ENCODE measurements at regions not wholly inside any gene's neighbourhood (a gene's known extent, or its start where the extent isn't known, plus 50 kb on each side); places are given as distances from the start of the nearest gene placed in this dataset.
"Not testable (repeated sequence)": the region's sequence is repeated elsewhere in the genome, so short reads cannot be mapped to it uniquely, and the experiment has no call there.

DNA sequence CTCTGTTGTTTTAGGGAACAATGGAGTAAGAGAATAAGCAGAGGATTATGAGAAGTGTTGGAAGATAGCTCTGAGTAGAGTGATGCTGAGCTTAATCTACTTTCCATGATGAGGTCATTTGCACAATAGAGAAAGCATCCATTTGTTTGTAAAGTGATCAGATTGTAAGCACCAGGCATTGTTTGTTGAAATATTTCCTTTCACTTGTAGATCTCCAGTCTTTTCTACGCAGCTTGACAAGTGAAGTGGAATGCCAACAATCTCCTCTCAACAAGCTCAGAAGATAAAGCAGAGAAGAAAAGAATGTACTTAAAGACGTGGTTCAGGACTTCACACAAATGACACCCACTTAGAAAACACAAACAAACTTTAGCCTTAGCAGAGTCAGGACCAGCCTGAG lies 80.1 kb upstream of the MARCKS start:
- peak in 1 of 2 donors; percentile 11 for DNase-seq (ENCODE audit: low read depth in 2 of 2)

DNA sequence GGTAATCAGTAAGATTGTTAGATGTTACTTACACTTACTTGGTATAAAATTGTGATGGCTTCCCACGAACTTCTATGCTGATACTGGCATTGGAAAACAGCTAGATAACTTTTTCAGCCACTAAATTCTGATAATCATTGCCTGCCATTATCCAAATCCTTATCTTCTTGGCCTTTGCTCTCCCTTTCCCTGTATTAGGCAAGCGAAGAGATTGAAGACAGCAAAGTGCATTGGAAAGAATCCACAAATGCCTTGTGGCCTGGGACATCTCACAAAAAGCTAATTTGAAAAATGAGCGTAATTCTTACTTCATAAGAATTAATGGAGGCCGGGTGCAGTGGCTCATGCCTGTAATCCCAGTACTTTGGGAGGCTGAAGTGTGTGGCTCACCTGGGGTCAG lies 79.5 kb upstream of the MARCKS start:
- DNase-seq (ENCODE audit: low read depth in 2 of 2), result no peak

DNA sequence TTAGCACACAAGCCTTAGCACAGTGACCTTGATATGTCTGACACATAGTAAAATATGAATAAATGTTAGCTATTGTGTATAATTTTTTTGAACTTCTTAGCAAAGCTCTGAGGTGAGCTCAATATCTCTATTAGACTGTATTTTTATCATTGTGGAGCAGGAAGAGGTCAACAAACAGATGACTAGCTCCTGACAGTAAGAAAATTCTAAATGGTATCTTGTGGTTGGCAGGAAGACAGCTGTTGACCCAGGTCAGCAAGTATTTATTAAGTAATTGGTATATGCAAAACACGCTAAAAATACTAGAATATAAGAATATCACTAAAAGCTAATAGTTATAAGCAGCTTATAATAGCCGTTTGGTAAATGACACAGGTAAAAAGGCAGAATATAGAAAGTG lies 77.5 kb upstream of the MARCKS start:
- DNase-seq (ENCODE audit: low read depth in 2 of 2), result peak in 1 of 2 donors; percentile 65

DNA sequence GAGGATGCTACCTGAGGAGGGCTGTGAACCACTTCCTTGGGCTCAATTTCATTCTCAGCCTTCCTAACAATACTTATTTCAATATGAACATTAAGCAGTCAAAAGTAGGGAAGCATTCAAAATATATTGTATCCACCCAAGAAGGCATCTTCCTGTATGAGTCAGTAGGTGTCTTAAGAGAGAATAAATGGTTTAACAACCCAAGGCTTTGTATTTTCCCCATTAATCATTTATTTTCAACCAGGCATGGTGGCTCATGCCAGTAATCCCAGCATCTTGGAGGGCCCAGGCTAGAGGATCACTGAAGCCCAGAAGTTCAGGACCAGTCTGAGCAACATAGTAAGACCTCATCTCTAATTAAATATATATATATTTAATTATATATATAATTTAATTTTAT lies 74.5 kb upstream of the MARCKS start:
- peak in 1 of 2 donors; percentile 60 for DNase-seq (ENCODE audit: low read depth in 2 of 2)

DNA sequence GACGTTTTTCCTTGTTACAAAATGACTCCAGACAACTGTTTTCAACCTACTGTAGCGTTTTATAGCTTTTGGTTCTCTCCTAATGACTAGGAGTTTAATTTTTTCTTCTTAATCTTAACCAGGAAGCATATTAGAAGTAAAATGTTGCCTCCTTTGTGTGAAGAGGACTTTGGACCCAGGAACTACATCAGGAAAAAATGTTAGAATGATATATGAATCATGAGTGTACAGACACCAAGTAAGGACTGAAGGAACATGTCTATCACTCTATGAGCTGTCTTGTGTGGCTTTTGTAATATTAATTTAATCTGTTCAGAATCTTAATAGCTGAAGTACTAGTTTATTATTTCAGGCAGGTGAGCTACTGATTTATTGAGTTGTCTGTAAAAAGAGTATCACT lies 71.0 kb upstream of the MARCKS start:
- DNase-seq (ENCODE audit: low read depth in 2 of 2), result no peak

DNA sequence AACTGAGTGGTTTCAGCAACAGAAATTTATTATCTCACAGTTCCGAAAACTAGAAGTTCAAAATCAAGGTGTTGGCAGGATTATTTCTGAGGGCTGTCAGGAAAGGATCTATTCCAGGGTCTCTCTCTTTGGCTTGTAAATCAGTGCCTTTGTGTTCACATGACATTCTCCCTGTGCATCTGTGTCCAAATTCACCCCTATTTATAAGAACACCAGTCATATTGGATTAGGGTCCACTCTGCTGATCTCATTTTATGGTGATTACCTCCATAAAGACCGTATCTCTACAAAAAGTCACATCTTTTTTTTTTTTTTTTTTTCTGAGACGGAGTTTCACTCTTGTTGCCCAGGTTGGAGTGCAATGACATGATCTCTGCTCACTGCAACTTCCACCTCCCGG lies 68.6 kb upstream of the MARCKS start:
- DNase-seq (ENCODE audit: low read depth in 2 of 2), result no peak

DNA sequence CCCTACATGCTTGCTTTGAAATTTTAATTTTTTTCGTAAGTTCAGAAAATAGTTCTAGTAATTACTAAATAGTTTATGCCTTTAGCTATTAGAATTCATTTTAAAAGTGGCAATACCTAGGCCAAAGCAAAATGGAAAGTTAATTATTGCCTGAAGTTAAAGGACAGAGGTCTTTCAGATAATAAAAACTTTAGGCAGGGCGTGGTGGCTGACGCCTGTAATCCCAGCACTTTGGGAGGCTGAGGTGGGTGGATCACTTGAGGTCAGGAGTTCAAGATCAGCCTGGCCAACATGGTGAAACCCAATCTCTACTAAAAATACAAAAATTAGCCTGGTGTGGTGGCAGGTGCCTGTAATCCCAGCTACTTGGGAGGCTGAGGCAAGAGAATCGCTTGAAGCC lies 65.9 kb upstream of the MARCKS start:
- DNase-seq (ENCODE audit: low read depth in 2 of 2), result not testable (repeated sequence)

DNA sequence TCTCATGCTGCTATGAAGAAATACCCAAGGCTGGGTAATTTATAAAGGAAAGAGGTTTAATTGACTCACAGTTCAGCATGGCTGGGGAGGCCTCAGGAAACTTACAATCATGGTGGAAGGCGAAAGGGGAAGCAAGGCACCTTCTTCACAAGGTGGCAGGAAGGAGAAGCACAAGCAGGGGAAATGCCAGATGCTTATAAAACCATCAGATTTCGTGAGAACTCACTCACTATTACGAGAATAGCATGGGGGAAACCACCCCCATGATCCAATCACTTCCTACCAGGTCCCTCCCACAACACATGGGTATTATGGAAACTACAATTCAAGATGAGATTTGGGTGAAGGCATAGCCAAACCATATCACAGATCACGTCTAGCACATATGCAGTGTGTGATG lies 61.8 kb upstream of the MARCKS start:
- peak in 1 of 2 donors; percentile 52 for DNase-seq (ENCODE audit: low read depth in 2 of 2)

DNA sequence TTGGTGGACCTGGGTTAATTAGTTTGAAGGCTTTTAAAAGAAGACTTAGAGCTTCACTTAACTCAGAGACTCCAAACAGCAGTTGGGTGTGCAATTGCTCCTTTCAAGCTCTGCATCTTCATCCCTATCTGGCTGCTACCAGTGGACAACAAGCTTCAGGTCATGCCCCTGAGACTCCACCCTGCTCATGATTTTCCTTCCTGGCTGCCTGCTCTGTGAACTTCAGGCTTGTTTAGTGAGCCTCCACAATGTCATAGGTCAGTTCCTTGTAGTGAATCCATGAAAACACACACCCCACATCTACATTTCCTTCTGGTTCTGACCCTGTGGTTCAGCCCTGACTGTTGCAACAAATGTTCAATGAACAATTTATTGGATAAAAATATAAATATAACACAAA lies 61.1 kb upstream of the MARCKS start:
- peak in 1 of 2 donors; percentile 5 for DNase-seq (ENCODE audit: low read depth in 2 of 2)

DNA sequence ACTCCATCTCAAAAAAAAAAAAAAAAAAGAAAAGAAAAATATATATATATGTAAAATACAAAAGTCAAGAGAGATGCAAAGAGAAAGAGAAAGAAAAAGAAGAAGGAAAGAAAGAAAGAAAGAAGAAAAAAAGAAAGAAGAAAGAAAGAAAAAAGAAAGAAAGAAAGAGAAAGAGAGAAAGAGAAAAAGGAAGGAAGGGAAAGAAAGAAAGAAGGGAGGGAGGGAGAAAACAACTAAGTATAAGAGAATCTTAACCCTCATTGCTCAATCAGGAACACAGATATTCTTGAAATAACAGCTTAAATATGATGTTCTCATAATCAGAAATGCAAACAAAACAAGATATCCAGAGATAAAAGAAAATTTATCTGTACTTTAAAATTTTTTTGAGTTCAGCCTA lies 54.4 kb upstream of the MARCKS start:
- DNase-seq (ENCODE audit: low read depth in 2 of 2), result no peak

DNA sequence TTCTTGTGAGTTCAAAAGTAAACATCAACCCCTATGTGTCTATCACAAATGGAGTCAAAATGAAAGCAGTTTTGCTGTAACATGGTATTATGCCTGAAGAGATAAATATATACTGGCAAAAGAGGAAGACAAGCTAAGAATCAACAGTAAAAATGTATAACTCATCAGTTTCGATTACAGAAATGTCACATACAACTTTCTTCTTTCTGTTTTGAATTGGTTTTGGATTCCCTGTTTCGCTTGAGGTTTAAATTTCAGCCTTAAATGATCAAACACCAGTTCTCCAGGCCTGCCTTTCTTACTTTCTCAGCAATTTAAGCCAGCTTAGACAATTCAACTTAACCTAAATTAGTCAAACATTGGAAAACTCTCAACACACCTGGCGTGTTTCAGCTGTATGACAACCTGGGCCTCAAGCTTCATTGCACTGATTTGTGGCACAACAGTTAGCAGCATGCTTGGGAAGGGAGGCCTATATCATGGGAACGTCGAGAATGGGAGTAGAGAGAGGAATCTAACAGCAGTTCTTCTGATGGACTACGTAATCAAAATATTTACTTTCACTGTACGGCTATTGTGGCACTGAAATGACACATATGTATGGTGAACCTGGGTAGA lies 51.9 kb upstream of the MARCKS start:
- peak in 1 of 2 donors; percentile 27 for DNase-seq (ENCODE audit: low read depth in 2 of 2)

DNA sequence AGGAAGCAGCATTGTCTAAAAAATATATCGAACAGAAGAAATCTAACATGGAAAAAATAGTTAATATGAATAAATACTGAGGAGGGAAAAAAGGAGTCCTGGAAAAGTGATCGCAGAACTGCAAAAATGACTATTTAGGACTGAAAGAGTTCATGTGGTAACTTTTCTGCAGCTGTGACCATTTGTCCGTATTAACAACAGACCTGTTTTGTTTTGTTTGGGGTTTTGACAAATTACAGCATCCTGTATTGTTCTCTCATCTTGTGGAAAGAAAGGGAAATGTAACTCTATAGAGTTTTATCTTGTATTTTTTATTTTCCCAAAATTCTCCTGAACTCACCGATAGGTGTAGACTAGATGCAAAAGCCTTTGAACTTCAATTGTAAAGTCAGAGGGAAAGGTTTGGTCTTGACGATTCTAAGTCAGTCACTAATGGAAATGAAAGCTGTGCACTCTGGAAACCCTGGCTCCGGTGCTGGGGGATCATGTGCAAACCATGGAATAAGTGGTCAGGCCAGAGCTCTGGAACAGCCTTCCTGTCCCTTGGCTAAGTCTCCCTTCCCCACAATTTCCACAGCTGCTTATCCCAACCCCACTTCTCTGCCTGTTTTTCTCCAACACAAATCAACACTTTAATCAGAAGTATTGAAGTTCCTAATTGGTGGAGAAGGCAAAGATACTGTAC lies 51.2 kb upstream of the MARCKS start:
- peak in 1 of 2 donors; percentile 66 for DNase-seq (ENCODE audit: low read depth in 2 of 2)

All from lung microvascular endothelial cell (primary cell).